ENCODE measurements at regions not wholly inside any gene's neighbourhood (a gene's known extent, or its start where the extent isn't known, plus 50 kb on each side); places are given as distances from the start of the nearest gene placed in this dataset.

DNA sequence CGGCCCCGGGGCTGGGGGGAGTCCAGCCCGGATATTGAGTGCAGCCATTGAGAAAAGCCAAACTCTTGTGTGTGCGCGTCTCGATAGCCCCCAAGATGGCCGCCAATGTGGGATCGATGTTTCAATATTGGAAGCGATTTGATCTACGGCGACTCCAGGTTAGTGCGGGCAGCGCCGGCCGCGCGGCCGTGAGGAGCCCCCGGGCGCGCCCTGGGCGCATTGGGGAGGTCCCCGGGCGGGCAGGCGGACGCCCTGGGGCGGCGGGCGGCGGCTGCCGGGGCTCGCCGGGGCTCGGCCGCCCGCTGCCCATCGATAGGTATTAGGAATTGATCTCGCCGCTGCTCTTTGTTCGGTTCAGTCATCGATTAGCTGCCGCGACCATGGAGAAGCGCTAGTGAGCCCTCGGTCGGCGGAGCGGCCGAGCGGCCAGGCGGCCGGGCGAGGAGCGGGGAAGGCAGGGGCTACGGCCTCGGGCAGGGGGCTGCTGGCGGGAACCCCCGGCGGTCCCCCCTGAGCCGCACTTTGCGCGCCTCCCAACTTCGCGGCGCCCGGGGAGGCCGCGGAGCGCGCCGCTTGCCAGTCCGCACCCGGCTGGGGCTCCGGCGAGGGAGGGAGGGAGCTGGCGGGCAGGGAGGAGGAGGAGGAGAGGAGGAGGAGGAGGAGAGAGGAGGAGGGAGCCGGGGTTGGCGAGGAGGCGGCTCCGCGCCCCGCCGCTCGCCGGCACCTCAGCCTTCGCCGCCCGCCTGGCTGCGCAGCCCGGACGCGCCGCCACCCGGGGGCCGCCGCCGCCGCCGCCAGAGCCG lies 113.9 kb upstream of the MYL2 start, which contains the start of gene CUX2:
Gene CUX2, plus strand, starts transcription at position 83 of the 803 bp plus-strand sequence.
- DNase-seq, result no peak

DNA sequence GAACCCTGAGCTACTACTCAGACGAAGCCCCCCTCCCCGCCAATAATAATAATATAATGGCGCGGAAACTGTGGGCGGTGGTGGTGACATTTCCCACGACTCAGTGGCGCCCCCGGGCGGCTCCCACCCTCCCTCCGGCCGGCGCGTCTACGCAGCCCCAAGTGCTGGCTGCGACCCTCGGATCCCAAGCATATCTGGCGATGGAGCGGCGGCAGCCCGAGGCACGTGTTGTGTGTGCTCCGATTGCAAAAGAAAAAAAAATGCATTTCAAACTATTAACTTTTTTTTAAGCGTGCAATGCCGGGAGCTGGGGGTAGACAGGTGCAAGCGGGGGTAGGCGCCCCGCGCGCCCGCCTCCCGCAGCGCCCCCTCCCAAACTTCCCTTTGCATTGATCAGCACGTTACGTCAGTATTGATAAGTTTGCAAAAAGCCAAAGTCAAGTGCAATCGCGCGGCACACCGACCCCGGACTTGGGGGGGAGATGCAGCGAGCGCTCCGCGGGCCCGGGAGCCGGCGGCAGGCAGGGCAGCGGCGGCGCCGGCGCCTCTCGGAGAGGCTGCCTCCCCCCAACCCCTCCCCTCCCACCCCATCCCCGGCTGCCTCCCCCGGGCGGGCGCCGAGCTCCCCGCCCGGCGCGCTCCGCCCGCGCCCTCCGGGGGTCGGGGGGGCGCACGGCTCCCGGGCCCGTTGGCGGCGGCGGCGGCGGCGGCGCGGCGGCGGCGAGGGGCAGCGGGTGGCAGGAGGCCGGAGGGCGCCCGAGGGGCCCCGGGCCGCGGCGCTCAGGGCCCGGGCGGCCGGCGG lies 113.1 kb upstream of the MYL2 start:
- no peak for DNase-seq

DNA sequence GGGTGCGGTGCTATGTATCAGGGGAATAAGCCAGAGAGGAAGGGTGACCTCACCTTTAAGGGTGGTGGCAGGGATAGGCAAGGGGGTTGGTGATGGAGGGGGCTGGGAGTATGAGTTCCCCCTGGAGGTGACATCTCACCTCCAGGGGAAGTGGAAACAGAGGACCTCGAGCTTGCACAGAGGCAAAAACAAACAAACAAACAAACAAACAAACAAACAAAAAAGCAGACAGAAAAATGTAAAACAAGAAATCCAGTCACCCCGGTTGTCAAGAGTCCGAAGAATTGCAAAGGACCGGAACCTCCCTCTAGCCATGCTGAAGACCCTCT lies 112.2 kb upstream of the MYL2 start:
- no peak for DNase-seq

DNA sequence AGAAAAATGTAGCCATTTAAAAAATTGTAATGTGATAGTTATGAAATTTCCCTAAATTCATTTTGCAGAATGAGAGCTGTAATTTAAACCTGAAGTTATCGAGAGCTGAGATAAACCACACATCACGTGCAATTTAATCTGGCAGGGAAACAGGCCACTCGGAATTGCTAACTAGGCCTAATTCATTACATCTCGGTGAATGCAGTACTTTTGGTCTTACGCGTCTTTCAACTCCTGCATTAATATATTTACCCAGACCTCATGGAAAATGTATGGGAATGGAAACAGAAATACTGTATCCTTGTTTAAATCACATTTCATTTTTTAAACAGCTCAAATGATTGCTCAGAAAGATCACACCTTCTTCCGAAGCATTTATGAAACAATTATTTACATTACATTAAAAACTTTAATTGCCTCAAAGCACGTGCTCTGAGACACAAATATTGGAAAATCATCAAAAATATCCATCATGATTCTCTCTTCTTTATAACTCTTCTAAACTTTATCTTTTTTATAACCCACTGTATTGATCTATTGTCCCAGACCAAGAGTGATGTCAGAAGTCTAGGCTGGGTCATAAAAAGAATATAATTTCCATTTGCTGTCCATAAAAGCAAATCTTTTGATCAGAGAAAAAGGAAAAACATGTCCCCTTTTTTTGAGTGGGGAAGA lies 111.7 kb upstream of the MYL2 start:
- DNase-seq, result no peak

DNA sequence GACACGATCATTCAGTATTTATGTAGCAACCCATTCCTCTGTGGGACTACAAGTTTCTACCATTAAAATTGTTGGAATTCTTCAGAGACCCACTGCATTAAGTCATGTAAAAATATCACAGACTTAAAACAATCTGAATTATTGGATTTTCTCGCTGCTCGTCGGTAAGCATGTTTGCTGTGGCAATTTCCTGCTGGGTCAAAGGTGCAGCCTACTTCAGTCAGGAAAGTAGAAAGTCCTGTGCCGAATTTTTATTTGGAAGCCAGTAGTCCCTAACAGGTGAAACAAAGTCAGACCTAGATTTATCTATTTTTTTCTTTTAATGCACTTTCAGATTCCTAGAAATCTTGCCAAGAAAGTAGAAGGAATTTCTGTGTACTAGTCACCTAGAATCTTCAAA lies 110.4 kb upstream of the MYL2 start:
- no peak for DNase-seq

DNA sequence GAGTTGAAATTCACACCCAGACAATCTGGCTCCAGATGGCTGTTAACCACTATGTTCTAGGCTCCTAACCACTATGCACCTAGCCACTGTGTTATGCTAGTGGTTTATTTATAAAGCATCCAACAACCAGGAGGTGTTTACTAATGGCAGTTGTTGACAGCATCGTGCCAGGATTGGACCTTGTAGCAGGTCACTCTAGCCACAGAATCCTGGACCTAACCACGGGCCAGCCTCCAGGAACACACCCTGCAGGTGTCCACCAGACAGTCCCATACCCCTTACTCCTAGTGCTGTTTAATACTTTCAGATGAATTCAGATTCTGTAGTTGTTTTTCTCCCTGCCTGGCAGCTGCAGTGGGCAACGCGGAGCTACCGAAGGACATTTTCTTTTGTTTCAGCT lies 109.4 kb upstream of the MYL2 start:
- no peak for DNase-seq

DNA sequence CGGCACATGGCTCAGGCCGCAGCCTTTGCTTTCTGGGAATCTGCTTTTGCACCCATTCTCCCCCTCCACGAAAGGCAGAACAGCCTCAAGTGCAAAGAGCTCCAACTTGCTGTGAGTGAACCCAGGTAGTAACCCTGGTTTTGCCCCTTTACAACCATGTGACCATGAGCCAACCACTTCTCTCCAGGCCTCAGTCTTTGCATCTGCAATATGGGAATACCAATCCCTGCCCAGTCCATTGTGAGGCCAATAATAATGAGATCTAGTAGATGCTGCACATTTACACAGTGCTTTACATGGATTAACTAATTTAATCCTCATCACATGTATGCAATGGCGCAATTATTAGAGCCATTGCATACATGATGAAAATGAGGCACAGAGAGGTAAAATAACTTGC lies 108.9 kb upstream of the MYL2 start:
- no peak for DNase-seq

DNA sequence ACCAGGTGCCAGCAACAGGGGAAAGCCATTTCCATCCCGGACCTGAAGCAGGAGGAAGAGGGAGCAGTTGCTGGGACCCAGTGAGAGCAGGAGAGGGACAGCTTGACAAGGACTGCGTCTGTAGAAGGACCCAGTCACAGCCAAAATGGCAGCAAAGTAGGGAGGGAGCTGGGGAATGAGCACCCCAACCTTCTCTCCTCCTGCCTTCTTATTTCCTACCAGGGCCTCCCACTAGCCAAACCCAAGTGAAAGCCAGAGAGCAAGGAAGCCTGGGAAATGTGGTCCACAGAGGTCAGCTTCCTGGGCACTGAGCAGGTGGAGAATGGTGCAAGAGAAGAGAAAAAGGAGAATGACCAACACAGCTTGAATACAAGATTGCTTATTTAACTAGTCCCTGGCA lies 108.5 kb upstream of the MYL2 start:
- DNase-seq, result no peak

DNA sequence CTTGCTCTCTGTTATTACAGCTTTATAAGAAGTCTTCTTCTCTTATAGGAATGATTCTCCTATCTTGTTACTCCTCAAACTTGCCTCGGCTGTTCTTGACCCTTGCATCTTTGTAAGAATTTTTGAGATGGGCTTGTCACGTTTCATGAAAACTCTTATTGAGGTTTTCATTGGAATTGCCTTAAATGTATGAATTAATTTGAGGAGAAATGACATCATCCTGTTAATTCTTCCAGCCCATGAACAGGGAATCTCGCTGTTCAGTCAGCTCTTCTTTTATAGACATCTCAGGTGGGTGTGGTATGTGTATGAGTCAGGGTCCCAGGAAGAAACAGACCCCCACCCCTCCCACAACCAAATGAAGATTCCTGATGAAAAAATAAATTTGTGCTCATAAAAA lies 107.1 kb upstream of the MYL2 start:
- no peak for DNase-seq

DNA sequence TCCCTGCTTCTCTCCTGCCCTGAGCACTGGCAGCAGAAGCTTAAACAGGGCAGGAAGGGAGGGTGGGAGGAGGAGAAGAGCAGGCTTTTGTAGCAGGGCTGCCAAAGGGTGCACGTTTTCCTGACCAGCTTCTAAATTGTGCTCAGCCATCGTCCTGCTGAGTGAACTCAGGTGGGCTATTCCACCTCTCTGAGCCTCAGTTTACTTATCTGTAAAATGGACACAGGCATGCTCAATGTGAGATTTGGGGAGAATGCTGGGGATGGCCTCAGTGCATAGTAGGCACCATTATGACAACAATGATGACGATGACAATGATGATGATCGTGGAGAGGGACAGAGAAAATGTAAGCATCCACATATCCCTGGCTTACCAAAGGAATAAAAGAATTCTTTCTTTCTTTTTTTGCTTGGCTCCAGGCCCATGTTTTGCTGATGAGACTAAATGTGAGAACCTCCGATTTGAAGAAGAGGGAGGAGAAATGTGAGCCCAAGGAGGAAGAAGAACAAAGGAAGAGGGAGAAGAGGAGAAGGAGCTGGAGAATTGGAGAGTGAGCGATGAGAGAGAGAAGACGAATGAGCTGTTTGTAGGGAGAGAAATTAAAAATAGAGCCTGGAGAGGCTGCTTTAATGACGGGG lies 105.5 kb upstream of the MYL2 start:
- no peak for DNase-seq

DNA sequence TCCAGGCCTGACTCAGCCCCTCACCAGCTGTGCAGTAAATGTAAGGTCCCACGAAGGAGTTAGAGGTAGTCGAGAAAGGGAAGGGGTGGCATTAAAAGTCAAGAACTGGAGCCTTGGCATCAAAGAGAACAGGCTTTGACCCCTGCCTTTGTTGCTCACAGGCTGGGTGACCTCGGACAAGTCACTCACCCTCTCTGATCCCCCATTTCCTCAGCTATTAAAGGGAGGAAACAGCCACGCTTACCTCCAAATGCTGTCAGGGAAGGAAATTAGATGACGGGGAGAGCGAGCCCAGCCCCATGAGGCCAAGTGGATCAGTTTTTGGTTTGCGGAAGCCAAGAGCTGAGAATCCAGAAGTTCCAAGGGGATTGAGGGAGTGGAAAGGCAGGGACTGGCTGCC lies 104.9 kb upstream of the MYL2 start:
- DNase-seq, result no peak

DNA sequence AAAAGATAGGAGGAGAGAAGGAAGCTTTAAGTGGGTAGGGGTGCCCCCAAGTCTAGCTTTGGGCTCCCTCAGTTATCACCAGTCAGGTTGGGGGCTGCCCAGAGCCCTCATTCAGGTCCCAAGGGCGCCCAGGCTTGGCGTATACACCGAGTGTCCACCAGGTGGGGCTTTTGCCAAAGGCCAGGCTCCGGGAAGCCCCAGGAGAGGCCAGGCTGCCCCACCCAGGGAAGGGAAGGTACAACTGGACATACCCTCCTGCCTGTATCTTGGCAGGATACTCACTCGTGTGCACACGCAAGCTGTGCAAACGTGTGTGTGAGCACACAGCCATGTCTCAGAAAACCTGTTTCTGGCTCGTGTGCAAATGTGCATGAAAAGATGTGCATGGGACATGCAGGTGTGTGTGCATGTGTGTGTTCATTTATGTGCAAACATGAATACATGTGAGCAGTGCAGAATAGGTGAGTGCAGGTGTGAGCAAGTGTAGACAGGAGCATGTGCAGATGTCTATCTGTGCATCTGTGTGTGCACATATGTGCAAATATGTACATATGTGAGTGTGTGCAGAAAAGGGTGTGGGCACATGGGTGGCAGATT lies 103.9 kb upstream of the MYL2 start:
- DNase-seq, result peak; percentile 40

DNA sequence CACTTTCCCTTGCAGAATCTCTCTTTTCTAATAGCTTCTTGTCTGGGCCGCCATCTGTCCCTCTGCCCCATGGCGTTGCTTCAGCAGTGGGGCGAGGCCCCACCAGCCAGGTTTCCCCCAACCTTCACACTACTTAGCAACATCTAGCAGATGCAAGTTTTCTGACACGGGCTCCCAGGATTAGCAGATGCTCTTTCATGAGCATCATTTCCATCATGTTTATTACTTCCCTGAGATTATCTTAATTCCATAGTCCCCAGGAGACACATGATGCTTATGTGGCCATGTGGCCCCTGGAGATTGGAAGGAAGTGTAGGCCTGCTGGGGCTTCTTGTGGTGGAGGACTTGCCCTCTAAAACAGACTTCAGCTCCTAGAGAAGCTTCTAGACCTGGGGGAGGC lies 102.0 kb upstream of the MYL2 start:
- no peak for DNase-seq

DNA sequence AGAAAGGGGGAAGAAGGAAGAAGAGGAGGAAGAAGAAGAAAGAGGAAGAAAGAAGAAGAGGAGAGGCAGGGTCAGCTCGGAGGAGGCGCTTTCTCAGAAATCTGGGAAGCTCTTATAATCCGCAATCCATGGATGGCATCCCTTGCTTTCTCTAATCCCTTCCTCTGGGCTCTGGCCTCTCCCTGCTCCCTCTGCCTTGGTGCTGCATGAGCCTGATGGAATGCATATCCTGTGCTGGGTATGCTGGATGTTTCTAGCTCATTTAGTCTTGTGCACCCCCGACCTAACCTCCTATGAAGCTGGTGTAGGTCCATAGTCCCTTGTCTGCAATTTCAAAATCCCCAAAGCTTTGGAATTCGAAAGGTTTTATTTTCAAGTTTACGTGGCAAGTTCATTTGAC lies 94.2 kb upstream of the MYL2 start:
- no peak for DNase-seq

DNA sequence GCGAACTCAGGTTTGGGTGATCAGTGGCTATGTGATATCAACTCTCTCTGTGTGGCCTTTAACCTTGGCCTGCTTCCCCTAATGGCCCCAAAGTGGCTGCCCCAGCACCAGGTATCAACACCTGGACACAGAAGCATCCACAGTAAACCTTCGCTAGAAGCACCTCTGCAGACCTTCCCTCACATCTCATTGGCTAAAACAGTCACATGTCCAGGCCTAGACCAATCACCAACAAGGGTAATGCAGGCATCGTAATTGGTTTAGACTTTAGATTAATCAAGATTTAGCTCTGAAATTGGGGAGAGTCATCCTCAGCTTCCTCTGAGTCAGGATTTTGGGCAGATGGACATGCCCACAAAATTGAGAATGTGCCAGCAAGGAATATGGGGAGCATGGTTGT lies 92.5 kb upstream of the MYL2 start:
- DNase-seq, result no peak

DNA sequence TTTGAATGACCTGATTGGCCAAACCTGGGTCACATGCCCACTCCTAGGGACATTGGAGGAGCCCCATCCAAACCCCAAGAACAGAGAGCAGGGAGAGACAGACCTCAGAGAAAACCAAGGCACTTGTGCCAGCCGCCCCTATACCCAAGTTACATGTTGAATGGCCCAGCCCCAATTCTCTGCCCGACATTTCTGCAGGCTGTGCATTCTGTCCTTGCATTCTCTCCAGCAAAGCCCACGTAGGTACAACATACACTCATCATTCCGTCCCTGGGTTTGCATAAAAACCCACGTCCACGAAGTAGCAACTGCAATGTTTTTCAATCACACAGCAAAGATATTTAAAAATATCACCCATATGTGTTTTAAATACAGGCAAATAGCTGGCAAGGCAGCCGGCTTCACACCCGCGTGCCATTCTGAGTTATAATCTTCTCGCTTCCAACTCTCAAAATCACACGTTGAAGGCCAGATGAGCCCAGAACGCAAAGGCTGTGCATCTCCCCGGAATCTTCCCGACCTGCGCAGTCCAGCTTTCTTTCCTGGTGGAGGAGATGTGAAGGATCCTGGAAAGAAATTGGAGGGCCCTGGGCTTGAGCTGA lies 91.7 kb upstream of the MYL2 start:
- no peak for DNase-seq

DNA sequence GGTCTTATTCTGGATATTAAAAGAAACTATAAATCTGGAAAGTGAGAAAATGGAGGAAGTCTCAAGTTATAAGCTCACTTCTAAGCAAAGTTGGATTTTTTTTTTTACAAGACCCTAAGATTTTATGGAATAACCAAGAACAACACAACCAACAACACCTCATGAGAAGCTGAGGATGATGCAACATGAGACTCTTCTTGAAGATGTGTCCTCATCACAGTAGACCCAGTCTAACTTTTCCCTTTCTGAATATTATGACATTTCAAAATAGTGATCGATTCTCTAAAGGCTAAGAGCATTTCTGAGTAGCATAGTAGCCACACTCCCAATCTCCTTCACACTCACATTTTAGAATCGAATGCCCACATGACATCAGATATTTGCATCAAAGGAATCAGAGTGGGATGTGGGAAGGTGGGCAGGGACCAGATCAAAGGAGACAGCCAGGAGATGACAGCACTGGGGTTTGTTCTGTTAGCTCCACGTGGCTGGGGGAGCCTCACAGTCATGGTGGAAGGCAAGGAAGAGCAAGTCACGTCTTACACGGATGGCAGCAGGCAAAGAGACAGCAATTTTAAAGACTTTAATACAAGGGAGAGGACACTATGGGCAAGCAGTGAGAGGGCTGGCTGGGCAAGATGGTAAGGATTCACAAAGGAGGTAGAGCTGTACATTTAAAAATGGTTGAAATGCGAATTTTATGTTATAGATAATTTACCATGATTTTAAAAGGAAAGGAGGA lies 90.7 kb upstream of the MYL2 start:
- DNase-seq, result no peak

DNA sequence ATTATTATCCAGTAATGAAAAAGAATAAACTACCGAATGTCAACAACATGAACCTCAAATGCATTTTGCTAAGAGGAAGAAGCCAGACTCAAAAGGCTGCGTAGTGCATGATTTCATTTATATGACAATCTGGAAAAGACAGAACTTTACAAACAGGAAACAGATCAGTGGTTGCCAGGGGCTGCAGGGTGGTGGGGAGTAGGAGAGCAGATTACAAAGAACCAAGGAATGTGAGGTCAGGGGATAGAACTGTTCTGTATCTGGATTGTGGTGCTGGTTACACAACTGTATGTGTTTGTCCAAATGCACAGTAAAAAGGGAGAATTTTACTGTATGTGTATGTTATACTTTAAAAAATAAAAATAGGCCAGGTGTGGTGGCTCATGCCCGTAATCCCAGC lies 89.7 kb upstream of the MYL2 start:
- DNase-seq, result no peak

DNA sequence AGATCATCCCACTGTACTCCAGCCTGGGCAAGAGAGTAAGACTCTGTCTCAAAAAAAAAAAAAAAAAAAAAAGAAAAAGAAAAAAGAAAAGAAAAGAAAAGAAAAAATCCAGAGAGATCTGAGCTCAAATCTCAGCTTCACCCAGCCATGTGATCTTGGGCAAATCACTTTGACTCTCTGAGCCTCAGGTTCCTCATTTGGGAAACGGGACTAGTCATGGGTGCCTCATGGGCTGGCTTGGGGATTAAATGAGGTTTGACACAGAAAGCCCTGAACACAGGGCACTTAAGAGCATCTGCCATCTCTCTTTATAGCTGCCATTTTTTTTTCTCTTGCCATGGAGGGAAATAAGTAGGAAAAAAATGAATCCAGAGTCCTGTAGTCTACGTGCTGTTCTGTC lies 86.2 kb upstream of the MYL2 start:
- no peak for DNase-seq

DNA sequence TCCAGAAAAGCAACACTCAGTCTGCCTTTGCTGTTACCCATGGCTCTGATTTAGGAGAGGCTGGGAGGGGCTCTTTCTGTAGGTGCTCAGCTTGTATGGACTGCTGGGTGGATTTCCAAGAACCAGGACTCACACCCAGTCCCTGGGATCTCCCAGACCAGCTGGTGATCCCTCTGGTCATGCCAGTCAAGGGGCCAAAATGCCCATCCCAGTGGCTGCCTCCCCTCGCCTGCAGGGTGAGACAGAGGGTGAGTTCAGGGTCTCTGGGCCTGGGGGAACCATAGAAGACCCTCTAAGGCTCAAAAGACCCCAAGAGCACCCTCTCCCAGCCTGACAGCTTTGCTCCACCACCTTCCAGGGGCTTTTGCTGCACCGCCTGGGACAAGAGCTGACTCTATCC lies 78.6 kb upstream of the MYL2 start:
- DNase-seq, result no peak

DNA sequence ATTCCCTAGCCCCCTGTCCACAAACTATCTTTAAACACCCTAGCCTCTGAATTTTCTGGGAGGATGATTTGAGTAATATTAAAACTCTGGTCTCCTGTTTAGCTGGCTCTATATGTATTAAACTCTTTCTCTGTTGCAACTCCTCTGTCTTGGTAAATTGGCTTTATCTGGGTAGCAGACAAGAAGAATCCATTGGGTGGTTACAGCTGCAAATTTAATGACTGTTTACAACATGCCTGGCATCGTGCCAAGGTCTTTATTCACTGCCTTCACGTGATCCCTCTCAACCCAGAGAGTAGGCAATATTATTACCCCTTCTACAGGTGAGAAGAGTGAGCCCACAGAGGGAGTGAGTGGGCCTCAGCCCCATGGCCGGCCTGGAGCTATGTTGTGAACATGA lies 77.8 kb upstream of the MYL2 start:
- no peak for DNase-seq

DNA sequence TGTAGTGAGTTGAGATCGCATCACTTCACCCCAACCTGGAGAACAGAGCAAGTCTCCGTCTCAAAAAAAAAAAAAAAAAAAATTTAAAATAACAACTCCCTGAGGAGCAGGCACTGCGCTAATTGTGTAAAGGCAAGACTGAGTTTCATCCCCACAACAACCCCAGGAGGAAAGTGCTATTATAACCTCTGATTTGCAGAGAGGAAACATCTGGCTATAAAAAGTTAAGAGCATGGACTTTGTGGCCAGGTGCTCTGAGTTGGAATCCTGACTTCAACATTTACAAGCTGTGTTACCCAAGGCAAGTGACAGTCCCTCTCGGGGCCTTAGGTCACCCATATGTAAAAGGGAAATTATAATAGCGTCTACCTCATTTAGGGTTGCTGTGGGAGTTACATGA lies 76.0 kb upstream of the MYL2 start:
- no peak for DNase-seq
